ENCODE measurements at regions not wholly inside any gene's neighbourhood (a gene's known extent, or its start where the extent isn't known, plus 50 kb on each side); places are given as distances from the start of the nearest gene placed in this dataset.

GRCh38 chr14:66197276-66197675 lies 288.9 kb upstream of the CCDC196 start:
- TF ChIP-seq POLR2A (IDR thresholded peaks at IDR 0.05; ENCODE audit: low read length) (no peak), GATA1 (IDR thresholded peaks at IDR 0.05; ENCODE audit: low read depth, low read length) (no peak)

Data from erythroblast (primary cell).